ENCODE measurements at regions not wholly inside any gene's neighbourhood (a gene's known extent, or its start where the extent isn't known, plus 50 kb on each side); places are given as distances from the start of the nearest gene placed in this dataset.

DNA sequence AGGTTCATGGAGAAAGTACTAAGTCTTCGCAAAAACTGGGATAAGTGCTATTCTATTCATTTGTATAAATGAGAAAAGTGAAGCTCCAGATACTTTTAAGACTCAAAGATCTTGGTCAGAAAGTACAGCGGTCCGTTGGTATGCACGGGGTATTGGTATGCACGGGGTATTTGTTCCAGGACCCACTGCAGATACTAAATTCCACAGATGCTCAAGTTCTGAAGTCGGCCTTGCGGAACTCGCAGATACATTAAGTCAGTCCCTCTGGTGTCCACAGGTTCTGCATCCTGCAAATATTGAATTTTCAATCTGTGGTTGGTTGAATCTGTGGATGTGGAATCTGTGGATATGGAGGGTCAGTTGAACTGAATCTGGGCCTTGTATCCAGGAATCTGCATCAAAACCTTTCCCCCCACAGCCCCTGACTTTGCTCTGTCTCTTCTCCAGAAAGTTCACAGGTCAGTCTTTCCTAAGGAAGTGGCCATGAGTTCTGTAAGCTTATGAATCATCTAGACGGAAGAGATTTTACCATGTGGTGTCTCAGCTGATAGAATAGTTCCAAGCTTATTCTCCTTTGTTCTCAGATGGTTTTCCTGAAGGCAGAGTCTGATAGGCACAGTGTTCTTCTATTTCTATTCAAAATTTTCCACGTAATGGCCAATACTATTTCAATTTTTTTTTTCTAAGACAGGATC, 274.7 kb downstream of the NEDD1 start:
- in situ Hi-C loops (cut with HindIII; ENCODE audit: low sequenced_read_pairs) = no loop called here
- H3K4me3 ChIP-seq (ENCODE audit: low read depth, low read length) = no peak overlapping the region
- TF ChIP-seq, protein P1, sequence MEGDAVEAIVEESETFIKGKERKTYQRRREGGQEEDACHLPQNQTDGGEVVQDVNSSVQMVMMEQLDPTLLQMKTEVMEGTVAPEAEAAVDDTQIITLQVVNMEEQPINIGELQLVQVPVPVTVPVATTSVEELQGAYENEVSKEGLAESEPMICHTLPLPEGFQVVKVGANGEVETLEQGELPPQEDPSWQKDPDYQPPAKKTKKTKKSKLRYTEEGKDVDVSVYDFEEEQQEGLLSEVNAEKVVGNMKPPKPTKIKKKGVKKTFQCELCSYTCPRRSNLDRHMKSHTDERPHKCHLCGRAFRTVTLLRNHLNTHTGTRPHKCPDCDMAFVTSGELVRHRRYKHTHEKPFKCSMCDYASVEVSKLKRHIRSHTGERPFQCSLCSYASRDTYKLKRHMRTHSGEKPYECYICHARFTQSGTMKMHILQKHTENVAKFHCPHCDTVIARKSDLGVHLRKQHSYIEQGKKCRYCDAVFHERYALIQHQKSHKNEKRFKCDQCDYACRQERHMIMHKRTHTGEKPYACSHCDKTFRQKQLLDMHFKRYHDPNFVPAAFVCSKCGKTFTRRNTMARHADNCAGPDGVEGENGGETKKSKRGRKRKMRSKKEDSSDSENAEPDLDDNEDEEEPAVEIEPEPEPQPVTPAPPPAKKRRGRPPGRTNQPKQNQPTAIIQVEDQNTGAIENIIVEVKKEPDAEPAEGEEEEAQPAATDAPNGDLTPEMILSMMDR (IDR thresholded peaks at IDR 0.05; ENCODE audit: low read depth, low read length) = no peak
- no peak for DNase-seq (ENCODE audit: low read depth, low spot score)

DNA sequence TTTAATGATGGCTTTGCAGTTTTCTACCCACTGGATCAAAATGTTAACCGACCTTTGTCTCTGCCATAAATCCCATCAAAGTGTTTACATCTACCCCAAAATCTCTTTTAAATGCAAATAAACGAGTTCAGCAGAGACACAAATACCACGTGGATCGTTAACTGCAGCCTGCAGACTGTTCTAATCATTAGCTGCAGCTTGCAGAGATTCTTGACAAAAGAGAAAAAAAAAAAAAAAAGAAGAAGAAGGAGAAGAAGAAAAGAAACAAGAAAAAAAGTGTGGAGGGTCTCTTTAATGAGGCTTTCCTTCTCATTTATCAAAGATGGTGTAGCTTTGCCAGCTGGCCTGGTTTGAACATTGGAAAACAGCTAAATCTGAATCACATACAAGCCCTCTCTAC, 275.7 kb downstream of the NEDD1 start:
- TF ChIP-seq, protein P1 (IDR thresholded peaks at IDR 0.05; ENCODE audit: low read depth, low read length) = no peak
- in situ Hi-C loops (cut with HindIII; ENCODE audit: low sequenced_read_pairs) = no loop called here
- no peak for DNase-seq (ENCODE audit: low read depth, low spot score)

DNA sequence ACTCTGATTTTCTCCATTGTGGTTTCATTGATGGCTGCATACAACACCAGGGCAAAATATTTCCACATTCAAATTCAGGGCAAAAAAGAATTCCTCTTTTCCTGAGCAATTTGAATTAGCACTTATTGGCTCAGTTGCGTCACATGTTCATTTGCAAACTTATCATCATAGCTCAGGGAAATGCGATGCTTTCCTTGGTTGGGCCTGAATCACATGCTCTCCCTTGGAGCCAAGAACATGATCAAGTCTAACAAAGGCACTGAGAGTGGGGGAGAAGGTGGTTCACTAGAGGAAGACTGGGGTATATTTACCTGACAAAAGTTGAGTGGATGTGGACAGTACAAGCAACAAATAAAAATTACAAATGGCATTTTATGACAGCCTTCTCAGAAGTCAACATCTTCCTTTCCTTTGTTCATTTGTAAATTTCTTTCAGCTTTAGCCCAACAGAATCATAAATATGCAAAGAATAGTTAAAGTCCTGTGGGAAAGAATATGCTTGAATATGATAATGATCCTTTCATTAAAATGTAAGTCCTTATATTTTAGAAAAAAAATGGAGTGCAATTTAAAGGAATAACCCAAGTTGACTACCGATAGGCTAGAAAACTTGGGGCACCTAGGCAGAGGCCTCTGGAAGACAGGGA, 277.2 kb downstream of the NEDD1 start:
- in situ Hi-C loops (cut with HindIII; ENCODE audit: low sequenced_read_pairs) = no loop called here
- H3K4me3 ChIP-seq (ENCODE audit: low read depth, low read length) = no peak overlapping the region
- no peak for DNase-seq (ENCODE audit: low read depth, low spot score)
- TF ChIP-seq, protein P1 (IDR thresholded peaks at IDR 0.05; ENCODE audit: low read depth, low read length) = no peak

More for the DNA sequence above, 275.7 kb downstream of the NEDD1 start:
- H3K4me3 ChIP-seq (ENCODE audit: low read depth, low read length) = no peak overlapping the region

DNA sequence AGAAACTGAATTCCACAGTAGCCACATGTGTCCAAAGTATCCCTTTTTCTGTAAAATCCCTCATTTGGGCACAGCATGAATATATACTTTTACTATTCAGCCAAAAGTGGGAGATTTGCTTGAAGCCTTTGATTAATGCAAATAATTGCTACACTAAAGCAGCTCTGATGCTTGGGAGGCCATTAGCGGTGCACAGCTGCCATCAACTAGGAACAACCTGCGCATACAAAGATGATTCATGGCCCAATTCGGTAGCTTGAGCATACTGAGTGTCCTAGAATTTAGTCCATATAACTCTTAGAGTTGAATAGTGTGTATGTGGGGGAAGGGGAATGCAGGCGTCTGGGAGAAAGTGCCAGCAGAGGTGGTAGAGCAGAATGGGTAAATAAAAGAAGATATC, 277.0 kb upstream of the RMST start:
- no peak for DNase-seq (ENCODE audit: low read depth, low spot score)
- no peak overlapping the region for H3K4me3 ChIP-seq (ENCODE audit: low read depth, low read length)
- in situ Hi-C loops (cut with HindIII; ENCODE audit: low sequenced_read_pairs) = no loop called here
- TF ChIP-seq, protein P1 (IDR thresholded peaks at IDR 0.05; ENCODE audit: low read depth, low read length) = no peak

DNA sequence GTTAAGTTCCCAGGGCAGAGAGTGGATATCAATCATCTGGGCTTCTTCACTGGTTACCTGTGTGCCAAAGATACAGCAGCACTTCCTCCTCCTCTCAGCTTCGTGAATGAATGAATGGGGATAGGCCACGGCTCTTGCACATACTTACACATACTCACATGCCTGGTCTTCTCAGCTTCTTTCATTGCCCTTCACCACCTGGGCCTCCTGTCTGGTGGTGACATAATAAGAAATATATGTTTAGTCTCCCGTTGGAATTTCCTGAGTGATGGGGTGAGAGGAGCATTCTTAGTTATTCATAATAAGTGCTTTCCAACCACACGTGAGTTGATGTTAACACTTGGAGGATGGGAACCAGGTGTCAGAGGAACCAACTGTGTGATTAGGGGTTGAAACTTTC, 268.1 kb upstream of the RMST start:
- no peak overlapping the region for H3K4me3 ChIP-seq (ENCODE audit: low read depth, low read length)
- no peak for DNase-seq (ENCODE audit: low read depth, low spot score)
- in situ Hi-C loops (cut with HindIII; ENCODE audit: low sequenced_read_pairs) = no loop called here
- TF ChIP-seq, protein P1 (IDR thresholded peaks at IDR 0.05; ENCODE audit: low read depth, low read length) = no peak

DNA sequence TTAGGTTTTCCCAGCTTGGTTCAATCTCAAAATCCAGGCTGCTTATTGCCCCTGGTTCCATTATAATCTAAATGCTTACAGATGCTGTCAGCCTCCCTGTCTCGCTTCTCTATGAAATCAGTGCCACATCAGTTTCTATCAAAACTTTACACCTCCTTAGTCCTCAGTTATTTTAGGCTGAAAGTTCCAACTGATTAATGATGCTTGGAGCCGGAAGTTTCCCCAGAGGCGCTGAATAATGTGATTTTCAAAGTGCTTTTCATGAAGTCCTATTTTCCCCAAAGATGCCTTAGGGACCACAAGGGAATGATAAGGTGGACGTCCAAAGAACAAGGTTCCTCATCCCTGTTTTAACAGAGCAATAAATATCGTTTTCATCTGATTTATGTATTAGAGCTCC, 262.4 kb upstream of the RMST start:
- in situ Hi-C loops (cut with HindIII; ENCODE audit: low sequenced_read_pairs) = no loop called here
- no peak for DNase-seq (ENCODE audit: low read depth, low spot score)
- no peak overlapping the region for H3K4me3 ChIP-seq (ENCODE audit: low read depth, low read length)
- TF ChIP-seq, protein P1 (IDR thresholded peaks at IDR 0.05; ENCODE audit: low read depth, low read length) = no peak
